Esophagus muscularis mucosa (tissue), 4 donors: ENCODE measurements at regions not wholly inside any gene's neighbourhood (a gene's known extent, or its start where the extent isn't known, plus 50 kb on each side); places are given as distances from the start of the nearest gene placed in this dataset.

ENCODE experiments used
- DNase-seq: peaks from one replicate; pipeline ENCODE4 v3.0.0-alpha.2; 2017; ENCODE audit errors: extremely low spot score
- H3K27ac ChIP-seq, 4 donors: fragments of 200-600 bp; sonication (generic); replicated peaks in 1 of 4; 1 replicate in 3 of 4; 2 replicates in 1 of 4; pipeline ENCODE4 v1.5.1; 2016 to 2019; ENCODE audit warnings: mild to moderate bottlenecking in 1 of 4
- H3K27me3 ChIP-seq, 4 donors: fragments of 200-600 bp; sonication (generic); one replicate each; pipeline versions ENCODE4 v1.5.1 to v1.6.0; 2016 to 2019
- H3K36me3 ChIP-seq, 4 donors: fragments of 200-600 bp; sonication (generic); one replicate each; pipeline ENCODE4 v1.5.1; 2016 to 2019
- H3K4me1 ChIP-seq, 4 donors: fragments of 200-600 bp; sonication (generic); one replicate each; pipeline ENCODE4 v1.5.1; 2016 to 2019
- H3K4me3 ChIP-seq, 4 donors: fragments of 200-600 bp; sonication (generic); 1 replicate in 2 of 4; 2 replicates in 2 of 4; pipeline ENCODE4 v1.5.1; 2016 to 2019; ENCODE audit warnings: mild to moderate bottlenecking in 4 of 4, moderate library complexity in 1 of 4
- H3K9me3 ChIP-seq, 4 donors: fragments of 200-600 bp; sonication (generic); 1 replicate in 3 of 4; 2 replicates in 1 of 4; pipeline ENCODE4 v1.5.1; 2016 to 2019
- CTCF ChIP-seq, 3 experiments: fragments of 200-600 bp in 2 of 3; fragments of 450-650 bp in 1 of 3; sonication (generic) in 2 of 3; IDR thresholded peaks; one replicate each; pipeline ENCODE4 v1.5.1; 2017 to 2019; ENCODE audit warnings: antibody characterized with exemption in 3 of 3, mild to moderate bottlenecking in 2 of 3, moderate library complexity in 1 of 3
- EP300 ChIP-seq: sonication (generic); formaldehyde crosslinking; IDR thresholded peaks from one replicate; pipeline ENCODE4 v1.6.1; 2017; ENCODE audit warnings: antibody characterized with exemption
- POLR2A ChIP-seq: fragments of 450-650 bp; IDR thresholded peaks from one replicate; pipeline ENCODE4 v1.6.1; 2017; ENCODE audit warnings: antibody characterized with exemption, moderate library complexity, mild to moderate bottlenecking, low read depth
- POLR2AphosphoS5 ChIP-seq, 2 donors: sonication (generic); formaldehyde crosslinking; IDR thresholded peaks; one replicate each; pipeline ENCODE4 v1.6.1; 2017; ENCODE audit warnings: antibody characterized with exemption in 2 of 2
- WGBS: methylation state at CpG from one replicate; pipeline ENCODE4 v1.1.5; 2018; 5-methylcytosine and 5-hydroxymethylcytosine counted together
- intact Hi-C: fragments of 100-400 bp; cut with DNase I; formaldehyde crosslinking; loops from one replicate; pipeline ENCODE4 v1.15.1; 2023

DNA sequence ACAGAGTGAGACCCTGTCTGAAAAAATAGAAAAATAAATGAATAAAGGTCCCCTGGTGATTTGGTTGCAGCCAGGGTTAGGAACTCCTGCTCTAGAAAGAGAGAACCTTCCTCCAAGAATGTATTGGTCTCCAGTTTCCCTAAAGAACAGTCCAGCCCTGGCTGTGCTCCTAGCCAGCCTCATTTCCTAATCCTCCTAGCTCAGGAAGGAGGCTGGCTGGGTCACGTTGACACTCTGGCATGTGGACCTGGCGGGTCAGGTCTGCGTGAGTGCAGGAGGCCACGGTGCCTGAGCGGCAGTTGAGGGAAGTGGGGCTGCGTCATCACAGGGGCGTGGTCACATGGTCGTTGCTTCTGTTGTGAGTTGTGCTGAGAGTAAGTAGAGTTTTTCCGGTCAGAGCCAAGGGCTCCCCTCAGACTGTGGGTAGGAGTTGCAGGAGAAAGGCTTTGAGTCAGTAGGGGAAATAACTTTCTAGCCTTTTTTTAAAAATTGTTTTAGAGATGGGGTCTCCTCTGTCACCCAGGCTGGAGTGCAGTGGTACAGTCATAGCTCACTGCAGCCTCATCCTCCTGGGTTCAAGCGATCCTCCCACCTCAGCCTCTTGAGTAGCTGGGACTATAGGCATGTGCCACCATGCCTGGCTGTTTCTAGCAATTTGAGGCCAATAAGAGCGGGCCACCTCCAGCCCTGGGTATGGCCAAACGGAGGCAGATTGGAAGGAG lies 194.0 kb upstream of the CIBAR2 start:
- DNase-seq, result peak; percentile 98
- peak overlapping the region in 1 of 4 donors; percentile 50 for H3K27ac ChIP-seq
- H3K9me3 ChIP-seq, result no peaks in the 10 kb centered on the region
- 62% methylated on average over 11 of the region's 12 CpGs for WGBS
- no peaks in the 10 kb centered on the region for H3K27me3 ChIP-seq
- peaks cover 39 to 95% (median 80%) of the 10 kb centered on the region in 4 donors for H3K4me1 ChIP-seq
- TF ChIP-seq CTCF (IDR thresholded peaks at IDR 0.05) (no peak), POLR2AphosphoS5 (IDR thresholded peaks at IDR 0.05) (peak; percentile 46 to 86)
- intact Hi-C loops, result loop anchor here (10.0 kb wide), 1 partner anchor 409 kb away; no protein-coding TSS in a partner anchor
- H3K4me3 ChIP-seq, result no peak overlapping the region
- H3K36me3 ChIP-seq, result no peaks in the 10 kb centered on the region

DNA sequence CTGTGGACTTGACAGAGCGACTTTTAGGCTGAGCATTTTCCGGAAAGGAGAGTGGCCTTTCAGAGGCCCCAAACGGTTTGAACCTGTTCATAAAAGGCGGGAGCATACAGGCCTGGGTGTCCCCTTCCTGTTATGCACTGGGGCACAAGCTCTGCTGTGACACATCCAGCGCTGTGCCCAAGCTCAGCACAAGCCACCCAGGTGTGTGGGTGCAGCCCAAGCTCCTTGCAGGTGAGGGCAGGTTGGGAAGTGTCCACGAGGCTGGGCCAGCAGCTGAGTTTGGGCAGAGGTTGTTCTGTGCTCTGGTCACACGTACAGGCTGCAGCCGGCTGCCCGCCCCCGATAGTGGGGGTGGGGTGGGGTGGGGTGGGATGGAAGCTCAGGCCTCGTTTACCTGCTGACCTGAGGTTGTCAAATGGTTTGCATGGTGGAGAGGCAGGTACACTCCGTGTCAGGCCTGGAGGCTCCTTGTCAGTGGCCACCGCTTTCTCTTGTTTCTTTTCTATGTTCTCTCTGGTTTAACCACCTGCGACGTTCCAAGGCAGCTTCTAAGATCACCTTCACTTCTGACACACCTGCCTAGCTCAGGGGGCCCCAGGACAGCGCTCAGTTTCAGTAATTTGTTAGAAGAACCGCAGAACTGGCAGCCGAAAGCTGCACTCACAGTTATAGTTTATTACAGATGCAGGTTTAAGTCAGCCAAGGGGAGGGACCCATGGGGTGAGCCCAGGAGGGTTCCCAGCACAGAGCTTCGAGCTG lies 194.7 kb upstream of the CIBAR2 start:
- 77% methylated on average over 14 of the region's 19 CpGs for WGBS
- TF ChIP-seq POLR2A (no peak), CTCF (IDR thresholded peaks at IDR 0.05) (no peak), EP300 (no peak), POLR2AphosphoS5 (IDR thresholded peaks at IDR 0.05) (no peak)
- no peak for DNase-seq
- Histone ChIP-seq H3K4me1 (peaks cover 42 to 96% (median 83%) of the 10 kb centered on the region in 4 donors), H3K27me3 (no peaks in the 10 kb centered on the region), H3K27ac (peak overlapping the region in 1 of 4 donors; percentile 50), H3K9me3 (no peaks in the 10 kb centered on the region), H3K4me3 (no peak overlapping the region), H3K36me3 (no peaks in the 10 kb centered on the region)
- intact Hi-C loops, result loop anchor here (10.0 kb wide), 1 partner anchor 408 kb away; no protein-coding TSS in a partner anchor

- no peaks in the 10 kb centered on the region for H3K36me3 ChIP-seq
- TF ChIP-seq POLR2A (no peak), EP300 (no peak), CTCF (IDR thresholded peaks at IDR 0.05) (no peak), POLR2AphosphoS5 (IDR thresholded peaks at IDR 0.05) (no peak)
- no peak overlapping the region for H3K27ac ChIP-seq
- DNase-seq, result no peak
- WGBS, result 87% methylated on average over 24 of the region's 24 CpGs
- no peaks in the 10 kb centered on the region for H3K9me3 ChIP-seq
- no peak overlapping the region for H3K4me3 ChIP-seq
- intact Hi-C loops, result loop anchor here (10.0 kb wide), 1 partner anchor 407 kb away; no protein-coding TSS in a partner anchor
- peaks cover 43 to 96% (median 83%) of the 10 kb centered on the region in 4 donors for H3K4me1 ChIP-seq
- no peaks in the 10 kb centered on the region for H3K27me3 ChIP-seq
Observed at GRCh38 chr16:85307552-85308364, 195.5 kb upstream of the CIBAR2 start.

DNA sequence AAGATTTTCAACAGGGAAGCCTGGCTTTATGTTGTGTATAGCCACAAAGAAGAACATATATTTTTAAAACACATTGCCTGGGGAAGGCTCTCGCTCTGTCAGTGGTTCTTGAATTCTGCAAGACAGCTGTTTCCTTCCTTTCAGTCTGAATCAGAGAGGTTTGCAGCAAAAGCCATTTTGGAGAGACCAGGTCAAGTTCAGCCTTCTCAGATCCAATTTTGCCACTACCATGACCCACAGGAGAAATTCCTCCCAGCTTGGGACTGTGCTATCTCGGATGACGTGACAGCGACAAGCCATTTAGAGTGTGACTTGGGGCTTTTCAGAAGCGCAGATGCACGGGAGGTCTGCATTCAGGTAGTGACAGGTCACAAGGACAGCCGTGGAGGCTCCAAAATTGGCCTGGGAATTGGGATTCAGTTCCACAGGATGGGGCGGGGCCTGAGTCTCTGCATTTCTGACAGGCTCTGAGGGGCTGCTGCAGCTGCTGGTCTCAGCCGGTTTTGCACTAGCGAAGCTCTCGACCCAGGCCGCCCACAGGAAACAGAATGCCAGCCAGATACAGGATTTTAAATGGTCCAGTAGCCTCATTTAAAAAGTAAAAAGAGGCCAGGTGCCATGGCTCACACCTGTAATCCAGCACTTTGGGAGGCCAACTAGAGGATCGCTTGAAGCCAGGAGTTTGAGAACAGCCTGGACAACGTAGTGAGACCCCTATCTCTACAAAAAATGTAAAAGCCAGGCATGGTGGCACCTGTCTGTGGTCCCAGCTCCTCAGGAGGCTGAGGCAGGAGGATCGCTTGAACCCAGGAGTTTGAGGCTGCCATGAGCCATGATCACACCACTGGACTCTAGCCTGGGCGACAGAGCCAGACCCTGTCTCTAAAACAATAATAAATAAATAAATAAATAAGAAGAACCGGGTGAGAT lies 196.6 kb upstream of the CIBAR2 start:
- H3K27me3 ChIP-seq, result no peaks in the 10 kb centered on the region
- no peaks in the 10 kb centered on the region for H3K36me3 ChIP-seq
- TF ChIP-seq EP300, result no peak
- no peak for TF ChIP-seq POLR2AphosphoS5 (IDR thresholded peaks at IDR 0.05)
- no peak for TF ChIP-seq CTCF (IDR thresholded peaks at IDR 0.05)
- no peak for TF ChIP-seq POLR2A
- peak overlapping the region in 2 of 4 donors; percentile 12 to 25 for H3K27ac ChIP-seq
- no peaks in the 10 kb centered on the region for H3K9me3 ChIP-seq
- peaks cover 44 to 96% (median 83%) of the 10 kb centered on the region in 4 donors for H3K4me1 ChIP-seq
- 77% methylated on average over 15 of the region's 17 CpGs for WGBS
- intact Hi-C loops, result loop anchor here (10.0 kb wide), 1 partner anchor 406 kb away; no protein-coding TSS in a partner anchor
- DNase-seq, result no peak
- no peak overlapping the region for H3K4me3 ChIP-seq
